HUES48 (cell line): ENCODE measurements at regions not wholly inside any gene's neighbourhood (a gene's known extent, or its start where the extent isn't known, plus 50 kb on each side); places are given as distances from the start of the nearest gene placed in this dataset.

Experiments used
- H3K27ac ChIP-seq: one replicate; pipeline ENCODE4 v1.7.0; 2013; ENCODE audit warnings: low read depth, low read length, inconsistent platforms
- H3K27me3 ChIP-seq: 2 replicates; pipeline ENCODE4 v1.6.1; 2013; ENCODE audit warnings: mild to moderate bottlenecking, low read length; ENCODE audit not compliant: control insufficient read depth, insufficient read depth
- H3K36me3 ChIP-seq: 2 replicates; pipeline ENCODE4 v1.6.1; 2013; ENCODE audit warnings: low read length; ENCODE audit not compliant: control insufficient read depth, insufficient read depth
- H3K4me1 ChIP-seq: 2 replicates; pipeline ENCODE4 v1.6.1; 2013; ENCODE audit warnings: mild to moderate bottlenecking, low read length; ENCODE audit not compliant: control insufficient read depth, insufficient read depth
- H3K4me3 ChIP-seq: 2 replicates; pipeline ENCODE4 v1.5.1; 2013; ENCODE audit warnings: mild to moderate bottlenecking, low read depth, low read length
- H3K9ac ChIP-seq: 2 replicates; pipeline ENCODE4 v1.6.1; 2013; ENCODE audit warnings: mild to moderate bottlenecking, low read depth, low read length, moderate library complexity
- H3K9me3 ChIP-seq: 2 replicates; pipeline ENCODE4 v1.6.1; 2013; ENCODE audit warnings: low read length; ENCODE audit not compliant: control insufficient read depth, insufficient read depth

DNA sequence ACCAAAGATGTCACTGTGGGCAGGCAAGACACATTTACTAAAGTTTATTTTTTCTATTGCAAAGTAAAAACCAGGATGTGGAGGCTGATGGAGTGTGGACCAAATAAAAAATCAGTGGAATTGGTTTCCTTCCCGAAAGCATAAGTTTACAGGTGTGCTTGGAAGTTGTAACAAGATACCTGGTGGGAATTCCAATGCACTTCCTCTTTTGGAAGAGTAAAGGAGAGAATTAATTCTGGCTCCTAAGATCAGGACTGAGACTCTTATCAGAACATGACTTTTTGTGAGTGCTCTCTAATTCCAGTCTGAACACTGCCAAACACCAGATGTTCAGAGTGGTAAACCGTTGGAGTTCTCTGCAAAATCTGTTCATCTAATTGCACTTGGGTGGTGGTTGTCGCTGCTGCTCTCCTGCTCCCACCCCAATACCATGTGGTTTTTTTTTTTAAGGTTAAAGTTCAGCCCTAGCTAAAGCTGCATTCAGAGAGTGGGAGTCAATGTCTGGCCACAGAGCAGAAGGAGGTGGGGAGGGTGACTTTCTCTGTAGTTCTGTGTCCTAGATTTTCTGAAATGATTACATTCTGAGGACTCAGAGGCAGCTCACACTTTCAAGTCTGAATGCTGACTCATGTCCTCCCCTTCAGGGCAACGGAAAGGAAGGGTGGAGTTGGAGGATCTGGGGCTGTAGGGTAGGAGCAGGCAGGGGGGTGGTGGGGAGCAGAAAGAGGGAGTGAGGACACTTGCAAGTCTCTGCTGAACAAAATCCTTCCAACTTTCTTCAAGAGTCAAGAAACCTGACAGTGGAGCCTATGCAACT, 275.8 kb upstream of the PRDM1 start:
- no peak overlapping the region for H3K9ac ChIP-seq
- H3K27me3 ChIP-seq: no peaks in the 10 kb centered on the region
- no peaks in the 10 kb centered on the region for H3K36me3 ChIP-seq
- no peak overlapping the region for H3K27ac ChIP-seq
- H3K4me1 ChIP-seq: peaks cover 15% of the 10 kb centered on the region; the same call in 1 of the 2 replicates
- no peak overlapping the region for H3K4me3 ChIP-seq
- H3K9me3 ChIP-seq: no peaks in the 10 kb centered on the region

DNA sequence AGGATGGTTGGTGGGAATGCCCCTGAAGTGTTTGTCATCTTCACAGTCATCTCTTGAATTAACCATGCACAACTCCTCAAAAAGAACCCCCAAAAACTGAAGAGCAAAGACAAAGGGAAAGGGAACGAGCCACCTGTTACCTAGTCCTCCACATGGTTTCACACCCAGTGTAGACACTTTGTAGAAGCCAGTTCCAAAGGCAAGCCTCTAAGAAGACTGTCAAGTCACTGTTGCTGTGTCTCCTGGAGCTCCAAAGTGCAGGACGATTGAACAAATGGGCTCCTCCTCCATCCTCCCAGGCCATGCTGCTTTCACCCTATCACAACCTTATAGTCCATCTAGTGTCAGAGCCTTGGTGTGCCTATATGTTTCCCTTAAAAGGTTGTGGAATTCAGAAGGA, 277.6 kb upstream of the PRDM1 start:
- Histone ChIP-seq H3K27me3 (no peaks in the 10 kb centered on the region), H3K9me3 (no peaks in the 10 kb centered on the region), H3K36me3 (no peaks in the 10 kb centered on the region), H3K9ac (no peak overlapping the region), H3K4me1 (peaks cover 15% of the 10 kb centered on the region; the same call in 1 of the 2 replicates), H3K4me3 (no peak overlapping the region), H3K27ac (no peak overlapping the region)

DNA sequence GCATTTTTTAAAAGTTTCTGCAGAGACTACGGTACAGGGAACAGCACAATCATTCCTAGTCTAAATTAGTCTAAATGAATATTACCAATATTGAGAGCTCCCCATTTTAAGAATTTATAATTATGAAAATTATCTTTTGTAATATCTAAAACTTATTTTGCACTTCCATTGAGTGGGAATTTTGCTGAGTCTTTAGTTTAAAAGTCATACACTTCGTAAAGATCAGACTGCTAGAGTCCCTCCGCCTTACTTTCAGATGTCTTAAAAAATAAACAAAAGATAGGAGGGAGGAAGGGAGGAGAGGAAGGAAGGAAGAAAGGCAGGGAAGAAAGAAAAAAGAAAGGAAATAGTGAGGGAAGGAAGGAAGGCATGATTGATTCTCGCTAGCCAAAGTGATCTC, 278.2 kb upstream of the PRDM1 start:
- H3K4me1 ChIP-seq: peaks cover 15% of the 10 kb centered on the region; the same call in 1 of the 2 replicates
- H3K36me3 ChIP-seq: no peaks in the 10 kb centered on the region
- no peak overlapping the region for H3K4me3 ChIP-seq
- H3K27me3 ChIP-seq: no peaks in the 10 kb centered on the region
- H3K9me3 ChIP-seq: no peaks in the 10 kb centered on the region
- no peak overlapping the region for H3K9ac ChIP-seq
- H3K27ac ChIP-seq: no peak overlapping the region

DNA sequence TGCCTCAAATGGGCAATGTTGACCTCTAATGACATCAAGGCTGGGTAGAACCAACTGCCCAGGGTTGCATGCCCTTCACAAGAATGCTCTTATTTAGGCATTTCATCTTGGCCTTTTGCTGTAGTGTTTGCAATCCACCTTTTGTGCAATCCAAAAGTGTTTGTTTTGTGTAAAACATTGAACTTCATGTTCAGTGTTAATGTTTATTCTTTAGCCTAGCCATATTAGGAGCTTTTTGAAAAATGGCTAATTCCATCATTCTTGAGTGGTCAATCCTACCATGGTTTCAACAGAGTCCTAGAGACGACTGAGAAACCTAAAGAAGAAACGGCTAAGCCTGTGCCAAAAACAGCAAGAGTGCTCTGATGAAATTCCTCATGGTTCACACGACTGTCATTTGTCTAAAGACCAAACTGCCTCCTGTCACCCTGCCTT, 279.6 kb upstream of the PRDM1 start:
- Histone ChIP-seq H3K36me3 (no peaks in the 10 kb centered on the region), H3K27ac (no peak overlapping the region), H3K27me3 (no peaks in the 10 kb centered on the region), H3K4me1 (peaks cover 15% of the 10 kb centered on the region; the same call in 1 of the 2 replicates), H3K9me3 (no peaks in the 10 kb centered on the region), H3K9ac (no peak overlapping the region), H3K4me3 (no peak overlapping the region)

DNA sequence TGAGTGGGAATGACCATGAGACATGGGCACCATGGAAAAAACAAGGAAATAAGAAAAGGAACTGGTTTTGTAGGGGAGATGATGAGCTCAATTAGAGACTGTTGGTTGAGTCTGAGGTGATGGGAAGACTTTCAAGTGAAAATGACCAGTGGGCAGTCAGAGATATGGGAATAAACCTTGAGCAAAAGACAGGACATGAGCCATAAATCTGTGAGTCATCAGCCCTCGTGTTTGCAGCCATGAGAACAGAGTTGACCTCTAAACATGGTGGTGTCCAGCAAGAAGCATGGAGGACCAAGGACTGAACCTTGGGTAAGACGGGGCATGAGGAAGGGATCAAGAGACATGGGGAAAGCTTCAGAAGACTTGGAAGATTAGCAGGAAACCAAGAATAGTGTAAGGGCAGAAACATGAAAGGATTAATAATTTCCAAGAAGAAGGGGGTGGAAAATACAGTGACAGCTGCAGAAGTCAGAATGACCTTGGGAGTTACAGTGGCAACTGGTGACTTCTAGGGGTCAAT, 280.6 kb upstream of the PRDM1 start:
- H3K36me3 ChIP-seq: no peaks in the 10 kb centered on the region
- H3K27ac ChIP-seq: no peak overlapping the region
- H3K27me3 ChIP-seq: no peaks in the 10 kb centered on the region
- H3K4me3 ChIP-seq: no peak overlapping the region
- no peak overlapping the region for H3K9ac ChIP-seq
- no peaks in the 10 kb centered on the region for H3K9me3 ChIP-seq
- H3K4me1 ChIP-seq: peaks cover 12% of the 10 kb centered on the region; the same call in 1 of the 2 replicates

DNA sequence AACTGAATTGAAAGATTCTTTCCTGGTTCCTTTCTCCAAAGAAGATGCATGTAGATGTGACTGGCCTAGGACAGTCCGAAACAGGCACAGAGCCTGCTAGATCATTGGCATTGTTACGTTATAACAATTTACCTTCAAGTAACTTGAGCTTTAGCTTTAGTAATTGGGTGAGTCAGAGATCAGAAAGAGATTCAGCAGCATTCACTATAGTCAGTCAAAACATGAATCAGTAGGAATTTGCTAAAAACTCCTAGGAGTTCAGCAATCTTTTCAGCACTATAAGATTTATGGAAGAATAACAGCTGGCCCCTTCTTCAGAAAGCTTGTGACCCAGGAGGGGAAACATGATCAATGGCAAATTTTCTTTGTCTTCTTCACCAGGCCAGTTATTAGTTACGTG, 281.7 kb upstream of the PRDM1 start:
- Histone ChIP-seq H3K9me3 (no peaks in the 10 kb centered on the region), H3K4me1 (0 out of 2 replicates have a peak, but pooled peaks cover 1% of the 10 kb centered on the region), H3K9ac (no peak overlapping the region), H3K27ac (no peak overlapping the region), H3K4me3 (no peak overlapping the region), H3K36me3 (no peaks in the 10 kb centered on the region), H3K27me3 (no peaks in the 10 kb centered on the region)

DNA sequence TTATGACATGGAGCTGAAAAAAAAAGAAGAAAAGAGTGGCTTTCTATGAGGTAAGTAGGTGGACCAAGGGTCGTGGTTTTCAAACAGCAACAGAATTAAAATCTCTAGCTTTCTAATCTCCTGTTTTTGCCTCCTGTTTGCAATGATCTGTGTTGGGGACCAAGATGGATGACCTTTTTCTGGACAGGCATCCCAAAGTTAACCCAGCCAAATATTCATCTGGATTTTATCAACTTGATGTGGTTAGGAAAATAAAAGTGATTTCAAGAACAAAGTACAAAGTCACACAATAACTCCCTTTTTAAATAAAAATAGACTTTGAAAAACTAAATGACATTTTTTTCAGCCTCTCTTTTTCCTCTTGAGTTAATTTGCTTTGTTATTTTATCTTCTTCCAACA, 282.1 kb upstream of the PRDM1 start:
- no peaks in the 10 kb centered on the region for H3K4me1 ChIP-seq
- H3K36me3 ChIP-seq: no peaks in the 10 kb centered on the region
- no peaks in the 10 kb centered on the region for H3K9me3 ChIP-seq
- no peaks in the 10 kb centered on the region for H3K27me3 ChIP-seq
- no peak overlapping the region for H3K9ac ChIP-seq
- H3K27ac ChIP-seq: no peak overlapping the region
- no peak overlapping the region for H3K4me3 ChIP-seq

DNA sequence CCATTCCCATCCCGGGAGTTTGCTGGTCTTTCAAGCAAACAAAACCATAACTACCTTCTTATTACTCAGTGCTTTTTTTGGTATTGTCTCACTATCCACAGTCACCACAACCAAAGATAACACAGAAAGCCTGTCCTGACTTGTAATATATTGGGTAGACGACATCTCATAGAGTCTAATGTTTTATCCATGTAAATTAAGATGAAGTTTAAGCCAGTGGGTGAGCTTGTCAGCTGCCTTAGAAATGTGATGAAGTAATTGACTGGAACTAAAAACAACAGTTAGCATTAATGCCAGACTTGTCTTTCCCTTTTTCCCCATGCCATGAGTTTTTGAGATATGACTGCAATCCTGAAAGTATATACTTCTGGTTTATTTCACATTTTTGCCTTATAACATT, 282.7 kb upstream of the PRDM1 start:
- Histone ChIP-seq H3K27ac (no peak overlapping the region), H3K4me1 (no peaks in the 10 kb centered on the region)

DNA sequence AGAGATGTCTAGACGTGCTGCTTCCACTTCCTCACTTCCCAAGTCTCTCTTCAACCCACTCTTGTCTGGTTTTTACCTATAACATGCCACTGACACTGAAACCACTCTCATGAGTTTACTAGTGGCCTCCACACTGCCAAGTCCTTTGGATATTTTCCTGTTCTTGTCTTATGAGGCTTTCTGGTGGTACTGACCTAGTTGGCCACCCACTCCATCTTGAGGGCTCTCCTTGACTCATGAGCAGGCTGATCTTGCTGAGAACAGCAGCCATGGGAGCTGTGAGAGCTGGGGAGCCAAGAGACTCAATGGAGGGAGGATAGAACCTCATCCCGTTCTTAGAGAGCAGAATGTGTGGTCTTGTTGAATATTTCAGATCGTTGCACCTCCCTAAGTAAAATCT, 283.4 kb upstream of the PRDM1 start:
- H3K27ac ChIP-seq: no peak overlapping the region
- no peaks in the 10 kb centered on the region for H3K36me3 ChIP-seq
- H3K4me3 ChIP-seq: no peak overlapping the region
- H3K4me1 ChIP-seq: no peaks in the 10 kb centered on the region
- no peaks in the 10 kb centered on the region for H3K9me3 ChIP-seq
- H3K27me3 ChIP-seq: no peaks in the 10 kb centered on the region
- H3K9ac ChIP-seq: no peak overlapping the region

More for the DNA sequence above, 282.7 kb upstream of the PRDM1 start:
- H3K36me3 ChIP-seq: no peaks in the 10 kb centered on the region
- H3K9me3 ChIP-seq: no peaks in the 10 kb centered on the region
- no peak overlapping the region for H3K4me3 ChIP-seq
- no peak overlapping the region for H3K9ac ChIP-seq
- no peaks in the 10 kb centered on the region for H3K27me3 ChIP-seq

DNA sequence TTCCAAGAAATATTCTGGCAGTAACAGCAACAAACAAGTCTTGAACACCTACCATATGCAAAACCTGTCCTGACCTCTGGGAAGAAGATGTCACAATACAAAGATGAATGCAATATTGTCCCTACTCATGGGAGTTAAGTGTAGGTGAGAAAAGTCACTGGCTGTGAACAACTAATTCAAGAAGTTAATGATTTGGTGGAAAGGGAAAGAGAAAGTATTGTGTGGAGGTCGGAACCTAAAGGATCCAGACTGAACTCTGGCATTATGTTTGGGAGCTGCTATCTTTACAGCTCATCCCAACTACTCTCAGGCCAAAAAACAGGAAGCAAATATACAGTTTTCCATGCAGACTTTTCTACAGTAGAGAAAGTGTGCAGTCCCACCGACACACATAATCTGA, 285.3 kb upstream of the PRDM1 start:
- H3K9ac ChIP-seq: no peak overlapping the region
- H3K4me3 ChIP-seq: no peak overlapping the region
- H3K27ac ChIP-seq: no peak overlapping the region
- no peaks in the 10 kb centered on the region for H3K36me3 ChIP-seq
- H3K9me3 ChIP-seq: no peaks in the 10 kb centered on the region
- H3K4me1 ChIP-seq: no peaks in the 10 kb centered on the region
- no peaks in the 10 kb centered on the region for H3K27me3 ChIP-seq

DNA sequence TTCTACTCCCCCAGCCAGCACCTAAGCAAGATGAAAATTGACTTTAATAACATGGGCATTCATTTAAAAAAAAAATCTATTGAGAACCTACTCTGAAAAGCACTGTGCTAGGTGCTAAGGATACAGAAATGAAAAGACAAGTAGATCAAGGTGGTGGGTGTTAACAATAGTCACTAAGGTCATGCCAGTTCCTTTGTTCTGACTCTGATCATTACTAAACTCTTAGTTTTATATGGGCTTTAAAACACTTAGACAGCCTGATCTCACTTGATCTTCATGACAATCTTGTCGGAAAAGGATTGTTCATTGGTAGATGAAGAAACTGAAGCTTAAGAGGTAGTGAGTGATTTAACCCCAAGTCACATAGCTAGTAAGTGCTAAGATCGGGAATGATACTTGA, 285.7 kb upstream of the PRDM1 start:
- no peaks in the 10 kb centered on the region for H3K27me3 ChIP-seq
- no peaks in the 10 kb centered on the region for H3K9me3 ChIP-seq
- no peaks in the 10 kb centered on the region for H3K4me1 ChIP-seq
- no peak overlapping the region for H3K4me3 ChIP-seq
- H3K27ac ChIP-seq: no peak overlapping the region
- H3K36me3 ChIP-seq: no peaks in the 10 kb centered on the region
- H3K9ac ChIP-seq: no peak overlapping the region
